ENCODE measurements at regions not wholly inside any gene's neighbourhood (a gene's known extent, or its start where the extent isn't known, plus 50 kb on each side); places are given as distances from the start of the nearest gene placed in this dataset.
"Not testable (repeated sequence)": the region's sequence is repeated elsewhere in the genome, so short reads cannot be mapped to it uniquely, and the experiment has no call there.

DNA sequence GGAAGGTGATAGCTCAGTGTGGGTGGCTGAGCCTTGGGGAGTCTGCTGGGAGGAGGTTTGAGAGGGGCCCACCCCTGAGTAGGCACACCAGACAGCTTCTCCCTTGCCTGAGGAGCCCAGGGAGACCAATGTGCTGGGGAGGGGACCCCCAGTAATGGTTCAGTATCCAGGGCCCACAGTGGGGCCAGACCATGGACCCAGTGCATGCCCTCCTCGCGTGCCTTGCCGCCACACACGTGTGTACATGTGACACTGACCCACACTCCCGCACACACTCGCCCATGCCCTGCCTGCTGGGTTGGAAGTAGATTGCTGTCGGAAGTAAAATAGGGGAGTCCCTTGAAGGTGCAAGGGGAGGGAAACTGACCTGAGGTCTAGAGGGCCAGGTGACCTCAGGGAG lies 184.3 kb downstream of the TBC1D2B start:
- H3K9ac ChIP-seq (ENCODE audit: low read length); H2AFZ ChIP-seq (ENCODE audit: low read depth, low read length); H3K27ac ChIP-seq (ENCODE audit: low read length, poor library complexity, severe bottlenecking); H2BK5ac ChIP-seq (ENCODE audit: low read depth, low read length, poor library complexity, severe bottlenecking); H3K79me1 ChIP-seq (replicated peaks; ENCODE audit: low read length, poor library complexity, severe bottlenecking); H2AK5ac ChIP-seq (ENCODE audit: low read length, severe bottlenecking); H3K14ac ChIP-seq (ENCODE audit: low read length in 2 of 2); H4K91ac ChIP-seq (ENCODE audit: low read length); H2BK120ac ChIP-seq (ENCODE audit: low read depth, low read length); H3K36me3 ChIP-seq (ENCODE audit: control insufficient read depth in 1 of 2, insufficient read depth in 2 of 2, low read depth in 1 of 2, low read length in 2 of 2); H2BK15ac ChIP-seq (ENCODE audit: low read depth, poor library complexity, severe bottlenecking); H3K27me3 ChIP-seq (ENCODE audit: control insufficient read depth in 1 of 2, insufficient read depth in 1 of 2, low read length in 2 of 2); H3K23ac ChIP-seq (ENCODE audit: low read length in 2 of 2); H3K18ac ChIP-seq (ENCODE audit: low read depth in 1 of 2, low read length in 2 of 2); H3K4ac ChIP-seq (ENCODE audit: low read depth in 1 of 2, low read length in 2 of 2); H3K4me2 ChIP-seq (ENCODE audit: low read length, poor library complexity, severe bottlenecking); H3K4me1 ChIP-seq (ENCODE audit: control insufficient read depth, insufficient read depth, low read depth, low read length); H2BK12ac ChIP-seq (ENCODE audit: low read length in 2 of 2); H3K9me3 ChIP-seq (ENCODE audit: control insufficient read depth, low read length); H3K4me3 ChIP-seq (ENCODE audit: insufficient read depth in 1 of 2, low read depth in 1 of 2, low read length in 2 of 2); DNase-seq; H4K8ac ChIP-seq (ENCODE audit: low read length): not testable (repeated sequence)
- WGBS: 94% methylated on average over 7 of the region's 7 CpGs

GRCh38 chr15:77892335-77892734 lies 185.2 kb downstream of the TBC1D2B start:
- Histone ChIP-seq H2BK120ac (ENCODE audit: low read depth, low read length) (no peak overlapping the region), H3K27ac (ENCODE audit: low read length, poor library complexity, severe bottlenecking) (no peak overlapping the region), H4K91ac (ENCODE audit: low read length) (no peak overlapping the region), H3K14ac (ENCODE audit: low read length in 2 of 2) (no peak overlapping the region), H3K4me1 (ENCODE audit: control insufficient read depth, insufficient read depth, low read depth, low read length) (peaks cover 11% of the 10 kb centered on the region), H3K79me1 (replicated peaks; ENCODE audit: low read length, poor library complexity, severe bottlenecking) (no peaks in the 10 kb centered on the region), H4K8ac (ENCODE audit: low read length) (no peak overlapping the region), H3K36me3 (ENCODE audit: control insufficient read depth in 1 of 2, insufficient read depth in 2 of 2, low read depth in 1 of 2, low read length in 2 of 2) (no peaks in the 10 kb centered on the region), H3K9ac (ENCODE audit: low read length) (no peak overlapping the region), H2BK5ac (ENCODE audit: low read depth, low read length, poor library complexity, severe bottlenecking) (no peak overlapping the region), H2BK15ac (ENCODE audit: low read depth, poor library complexity, severe bottlenecking) (no peak overlapping the region), H3K9me3 (ENCODE audit: control insufficient read depth, low read length) (no peaks in the 10 kb centered on the region), H3K4ac (ENCODE audit: low read depth in 1 of 2, low read length in 2 of 2) (no peak overlapping the region), H3K18ac (ENCODE audit: low read depth in 1 of 2, low read length in 2 of 2) (no peak overlapping the region), H3K4me2 (ENCODE audit: low read length, poor library complexity, severe bottlenecking) (no peak overlapping the region), H3K4me3 (ENCODE audit: insufficient read depth in 1 of 2, low read depth in 1 of 2, low read length in 2 of 2) (no peak overlapping the region), H2AK5ac (ENCODE audit: low read length, severe bottlenecking) (no peak overlapping the region), H2BK12ac (ENCODE audit: low read length in 2 of 2) (no peak overlapping the region), H3K27me3 (ENCODE audit: control insufficient read depth in 1 of 2, insufficient read depth in 1 of 2, low read length in 2 of 2) (no peaks in the 10 kb centered on the region), H3K23ac (ENCODE audit: low read length in 2 of 2) (no peak overlapping the region), H2AFZ (ENCODE audit: low read depth, low read length) (no peak overlapping the region)
- 83% methylated on average over 3 of the region's 3 CpGs for WGBS
- DNase-seq: no peak

DNA sequence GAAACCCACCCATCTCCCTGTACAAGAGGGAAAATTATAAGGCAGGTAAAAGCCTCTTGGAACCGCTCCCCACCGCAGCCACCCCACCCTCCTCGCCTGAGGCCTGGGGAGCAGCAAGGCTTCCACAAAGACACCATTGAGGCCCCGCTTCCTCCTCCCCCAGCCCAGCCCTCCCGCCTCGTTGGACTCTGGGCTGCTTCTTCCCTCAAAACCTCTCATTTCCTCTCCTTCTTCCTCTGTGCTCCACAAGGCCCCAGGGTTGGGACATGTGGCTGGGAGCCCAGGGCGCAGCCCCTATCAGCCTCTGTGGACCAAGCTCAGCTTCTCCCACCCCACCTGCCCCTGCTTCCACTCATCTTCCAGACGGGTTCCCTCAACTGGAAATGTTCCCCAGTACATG lies 185.6 kb downstream of the TBC1D2B start:
- H2BK120ac ChIP-seq (ENCODE audit: low read depth, low read length); H3K4me3 ChIP-seq (ENCODE audit: insufficient read depth in 1 of 2, low read depth in 1 of 2, low read length in 2 of 2); DNase-seq; H2AK5ac ChIP-seq (ENCODE audit: low read length, severe bottlenecking); H4K91ac ChIP-seq (ENCODE audit: low read length); H2BK5ac ChIP-seq (ENCODE audit: low read depth, low read length, poor library complexity, severe bottlenecking); H3K36me3 ChIP-seq (ENCODE audit: control insufficient read depth in 1 of 2, insufficient read depth in 2 of 2, low read depth in 1 of 2, low read length in 2 of 2); H4K8ac ChIP-seq (ENCODE audit: low read length); H3K79me1 ChIP-seq (replicated peaks; ENCODE audit: low read length, poor library complexity, severe bottlenecking); H3K14ac ChIP-seq (ENCODE audit: low read length in 2 of 2); H3K9ac ChIP-seq (ENCODE audit: low read length); H3K4ac ChIP-seq (ENCODE audit: low read depth in 1 of 2, low read length in 2 of 2); H3K27ac ChIP-seq (ENCODE audit: low read length, poor library complexity, severe bottlenecking); H2BK12ac ChIP-seq (ENCODE audit: low read length in 2 of 2); H3K23ac ChIP-seq (ENCODE audit: low read length in 2 of 2); H2AFZ ChIP-seq (ENCODE audit: low read depth, low read length); H3K9me3 ChIP-seq (ENCODE audit: control insufficient read depth, low read length); H3K18ac ChIP-seq (ENCODE audit: low read depth in 1 of 2, low read length in 2 of 2); H3K4me2 ChIP-seq (ENCODE audit: low read length, poor library complexity, severe bottlenecking); H2BK15ac ChIP-seq (ENCODE audit: low read depth, poor library complexity, severe bottlenecking); H3K27me3 ChIP-seq (ENCODE audit: control insufficient read depth in 1 of 2, insufficient read depth in 1 of 2, low read length in 2 of 2): not testable (repeated sequence)
- H3K4me1 ChIP-seq (ENCODE audit: control insufficient read depth, insufficient read depth, low read depth, low read length): peaks cover 11% of the 10 kb centered on the region
- 69% methylated on average over 4 of the region's 8 CpGs for WGBS

GRCh38 chr15:77890911-77891801 lies 186.4 kb downstream of the TBC1D2B start:
- H2AFZ ChIP-seq (ENCODE audit: low read depth, low read length); H3K4me2 ChIP-seq (ENCODE audit: low read length, poor library complexity, severe bottlenecking); H4K91ac ChIP-seq (ENCODE audit: low read length); H2BK120ac ChIP-seq (ENCODE audit: low read depth, low read length); H3K36me3 ChIP-seq (ENCODE audit: control insufficient read depth in 1 of 2, insufficient read depth in 2 of 2, low read depth in 1 of 2, low read length in 2 of 2); H2AK5ac ChIP-seq (ENCODE audit: low read length, severe bottlenecking); H3K18ac ChIP-seq (ENCODE audit: low read depth in 1 of 2, low read length in 2 of 2); H3K27me3 ChIP-seq (ENCODE audit: control insufficient read depth in 1 of 2, insufficient read depth in 1 of 2, low read length in 2 of 2); H3K4me3 ChIP-seq (ENCODE audit: insufficient read depth in 1 of 2, low read depth in 1 of 2, low read length in 2 of 2); H3K79me1 ChIP-seq (replicated peaks; ENCODE audit: low read length, poor library complexity, severe bottlenecking); H2BK15ac ChIP-seq (ENCODE audit: low read depth, poor library complexity, severe bottlenecking); H2BK5ac ChIP-seq (ENCODE audit: low read depth, low read length, poor library complexity, severe bottlenecking); H3K4ac ChIP-seq (ENCODE audit: low read depth in 1 of 2, low read length in 2 of 2); H4K8ac ChIP-seq (ENCODE audit: low read length); H3K14ac ChIP-seq (ENCODE audit: low read length in 2 of 2); H2BK12ac ChIP-seq (ENCODE audit: low read length in 2 of 2); H3K9me3 ChIP-seq (ENCODE audit: control insufficient read depth, low read length); H3K9ac ChIP-seq (ENCODE audit: low read length); H3K23ac ChIP-seq (ENCODE audit: low read length in 2 of 2); H3K27ac ChIP-seq (ENCODE audit: low read length, poor library complexity, severe bottlenecking): not testable (repeated sequence)
- peaks cover 11% of the 10 kb centered on the region for H3K4me1 ChIP-seq (ENCODE audit: control insufficient read depth, insufficient read depth, low read depth, low read length)
- DNase-seq: peak; percentile 50
- 26% methylated on average over 7 of the region's 20 CpGs for WGBS
